Epithelial cell of proximal tubule (primary cell): ENCODE measurements at regions not wholly inside any gene's neighbourhood (a gene's known extent, or its start where the extent isn't known, plus 50 kb on each side); places are given as distances from the start of the nearest gene placed in this dataset.
"Not testable (repeated sequence)": the region's sequence is repeated elsewhere in the genome, so short reads cannot be mapped to it uniquely, and the experiment has no call there.

Experiments
- DNase-seq: peaks from one replicate; pipeline ENCODE4 v3.0.0-alpha.2; 2011; ENCODE audit warnings: low read depth
- H3K4me3 ChIP-seq: 2 replicates; pipeline ENCODE4 v1.5.1; 2011; ENCODE audit warnings: low read depth, mild to moderate bottlenecking, low read length
- CTCF ChIP-seq: conservative IDR thresholded peaks from 2 replicates; pipeline ENCODE4 v1.5.1; 2012; ENCODE audit warnings: low read depth, mild to moderate bottlenecking, low read length

GRCh38 chr10:34058845-34059614 lies 724.6 kb upstream of the NRP1 start:
- TF ChIP-seq CTCF: no peak
- no peak overlapping the region for H3K4me3 ChIP-seq
- DNase-seq: no peak

- not testable (repeated sequence) for DNase-seq, H3K4me3 ChIP-seq
Observed at GRCh38 chr10:34055410-34055985, 721.0 kb upstream of the NRP1 start.

GRCh38 chr10:34049887-34050286 lies 715.4 kb upstream of the NRP1 start:
- H3K4me3 ChIP-seq: no peak overlapping the region
- DNase-seq: no peak
- no peak for TF ChIP-seq CTCF

GRCh38 chr10:34049469-34049868 lies 715.0 kb upstream of the NRP1 start:
- TF ChIP-seq CTCF: no peak
- H3K4me3 ChIP-seq: no peak overlapping the region
- no peak for DNase-seq

GRCh38 chr10:34047389-34047788 lies 712.9 kb upstream of the NRP1 start:
- DNase-seq: no peak
- H3K4me3 ChIP-seq: no peak overlapping the region
- TF ChIP-seq CTCF: no peak

GRCh38 chr10:34046506-34047034 lies 712.1 kb upstream of the NRP1 start:
- TF ChIP-seq CTCF: no peak
- no peak for DNase-seq
- H3K4me3 ChIP-seq: no peak overlapping the region

GRCh38 chr10:34045571-34046190 lies 711.2 kb upstream of the NRP1 start:
- no peak for DNase-seq
- H3K4me3 ChIP-seq: no peak overlapping the region
- TF ChIP-seq CTCF: no peak
